HepG2 (cell line): ENCODE measurements at regions not wholly inside any gene's neighbourhood (a gene's known extent, or its start where the extent isn't known, plus 50 kb on each side); places are given as distances from the start of the nearest gene placed in this dataset.

ENCODE experiments used
- ATAC-seq: fragments of 200-7000 bp; cut with Tn5 transposase; 3 replicates; pipeline ENCODE4 v1.9.1; 2020; ENCODE audit warnings: mild to moderate bottlenecking, moderate library complexity
- BruUV-seq: library from RNA; stranded (reverse); fragments of 400-500 nt; replicated peaks from 2 replicates; lab custom pipeline; 2021; lab: Mats Ljungman, UMichigan
- CTCF ChIA-PET: fragments of 300-600 bp; formaldehyde crosslinking; extraction: SDS; loops from one replicate; lab custom pipeline; 2021; ENCODE audit warnings: low total read pairs, inconsistent platforms, low intra/inter-chr PET ratio; lab: Yijun Ruan, JAX
- POLR2A ChIA-PET: fragments of 350-600 bp; sonication (Branson Sonifier 250); formaldehyde crosslinking; loops from one replicate; lab custom pipeline; 2020; ENCODE audit warnings: antibody characterized with exemption, inconsistent platforms; lab: Yijun Ruan, JAX
- DNase-seq: peaks from one replicate; pipeline ENCODE4 v3.0.0-alpha.2; 2015; ENCODE audit warnings: low spot score
- FAIRE-seq: peaks from 3 replicates; lab custom pipeline; 2011; peaks lifted over from hg19 to GRCh38; lab: Jason Lieb, UNC
- H2AFZ ChIP-seq: one replicate; pipeline ENCODE4 v1.6.1; 2011; ENCODE audit warnings: low read length, inconsistent platforms
- H3K27ac ChIP-seq: fragments of 300-600 bp; 3 replicates; pipeline ENCODE4 v1.8.0; 2011; ENCODE audit warnings: mixed run types, mild to moderate bottlenecking, mixed read lengths, low read length, inconsistent platforms; ENCODE audit not compliant: insufficient read depth; ENCODE audit errors: extremely low read length
- H3K27me3 ChIP-seq, 2 experiments: fragments of 200-600 bp in 1 of 2; 2 replicates in 1 of 2; 3 replicates in 1 of 2; pipeline versions ENCODE4 v1.6.0 to v1.8.0; 2011; ENCODE audit warnings: low read length in 2 of 2, mild to moderate bottlenecking in 2 of 2, moderate library complexity in 2 of 2, inconsistent platforms in 1 of 2; ENCODE audit not compliant: insufficient read depth in 2 of 2, control insufficient read depth in 1 of 2
- H3K36me3 ChIP-seq, 2 experiments: fragments of 200-600 bp in 1 of 2; replicated peaks in 1 of 2; 2 replicates in 1 of 2; 3 replicates in 1 of 2; pipeline versions ENCODE4 v1.5.1 to v1.8.0; 2011; ENCODE audit warnings: low read length in 2 of 2, inconsistent platforms in 1 of 2; ENCODE audit not compliant: insufficient read depth in 2 of 2, control insufficient read depth in 1 of 2
- H3K4me1 ChIP-seq: 2 replicates; pipeline ENCODE4 v1.5.1; 2012; ENCODE audit warnings: low read length, inconsistent platforms; ENCODE audit not compliant: insufficient read depth
- H3K4me2 ChIP-seq: 2 replicates; pipeline ENCODE4 v1.6.0; 2011; ENCODE audit warnings: low read depth, low read length, inconsistent platforms
- H3K4me3 ChIP-seq, 3 experiments: fragments of 200-600 bp in 1 of 3; sonication (generic), shearing (Covaris generic) in 1 of 3; replicated peaks in 1 of 3; 2 replicates each; pipeline ENCODE4 v1.5.1; 2011 to 2016; ENCODE audit warnings: low read length in 3 of 3, inconsistent platforms in 2 of 3, low read depth in 2 of 3, mild to moderate bottlenecking in 2 of 3, control low read depth in 1 of 3, mixed read lengths in 1 of 3; ENCODE audit not compliant: insufficient read depth in 1 of 3
- H3K79me2 ChIP-seq: one replicate; pipeline ENCODE4 v1.6.1; 2011; ENCODE audit warnings: low read length, inconsistent platforms; ENCODE audit not compliant: insufficient read depth
- H3K9ac ChIP-seq: 2 replicates; pipeline ENCODE4 v1.6.0; 2011; ENCODE audit warnings: mild to moderate bottlenecking, low read depth, low read length, inconsistent platforms; ENCODE audit not compliant: insufficient read depth
- H3K9me3 ChIP-seq: 2 replicates; pipeline ENCODE4 v1.5.1; 2012; ENCODE audit warnings: mild to moderate bottlenecking, low read length
- H4K20me1 ChIP-seq: 2 replicates; pipeline ENCODE4 v1.6.0; 2011; ENCODE audit warnings: inconsistent platforms, mild to moderate bottlenecking, low read length, moderate library complexity; ENCODE audit not compliant: insufficient read depth
- ATF1 ChIP-seq: IDR thresholded peaks from 2 replicates; pipeline ENCODE4 v1.6.1; 2016; ENCODE audit warnings: mild to moderate bottlenecking, control low read depth
- BRF2 ChIP-seq: sonication (generic); formaldehyde crosslinking; IDR thresholded peaks from 2 replicates; pipeline ENCODE4 v1.8.1; 2022; ENCODE audit warnings: mild to moderate bottlenecking, missing genetic modification reagents
- DMTF1 ChIP-seq: sonication (generic); formaldehyde crosslinking; IDR thresholded peaks from 2 replicates; pipeline ENCODE4 v1.4.0; 2020; ENCODE audit warnings: mild to moderate bottlenecking, missing genetic modification reagents
- HES4 ChIP-seq: sonication (generic); formaldehyde crosslinking; IDR thresholded peaks from 2 replicates; pipeline ENCODE4 v1.9.0; 2021; ENCODE audit warnings: mild to moderate bottlenecking, missing genetic modification reagents, borderline replicate concordance
- MBD4 ChIP-seq: IDR thresholded peaks from 2 replicates; pipeline ENCODE4 v1.6.1; 2012; ENCODE audit warnings: low read length, inconsistent platforms, borderline replicate concordance
- MIER2 ChIP-seq: IDR thresholded peaks from 2 replicates; pipeline ENCODE4 v1.6.1; 2016; ENCODE audit warnings: missing biosample characterization, missing genetic modification reagents
- NR0B2 ChIP-seq: sonication (generic); formaldehyde crosslinking; IDR thresholded peaks from 2 replicates; pipeline ENCODE4 v1.4.0; 2020; ENCODE audit warnings: mild to moderate bottlenecking, missing genetic modification reagents
- RAD51 ChIP-seq: fragments of 450-650 bp; IDR thresholded peaks from 2 replicates; pipeline ENCODE4 v1.6.1; 2016; ENCODE audit warnings: borderline replicate concordance
- TRAFD1 ChIP-seq: sonication (generic); formaldehyde crosslinking; IDR thresholded peaks from 2 replicates; pipeline ENCODE4 v1.5.1; 2020; ENCODE audit warnings: missing genetic modification reagents, mild to moderate bottlenecking, borderline replicate concordance
- ZNF17 ChIP-seq: sonication (generic); formaldehyde crosslinking; IDR thresholded peaks from 2 replicates; pipeline ENCODE4 v1.5.0; 2020; ENCODE audit warnings: mild to moderate bottlenecking, missing genetic modification reagents
- ZNF747 ChIP-seq: sonication (generic); formaldehyde crosslinking; IDR thresholded peaks from 2 replicates; pipeline ENCODE4 v1.8.1; 2023; ENCODE audit warnings: missing genetic modification reagents, mild to moderate bottlenecking, borderline replicate concordance
- ZNF850 ChIP-seq: sonication (generic); formaldehyde crosslinking; conservative IDR thresholded peaks from 2 replicates; pipeline ENCODE4 v1.9.0; 2021; ENCODE audit warnings: mild to moderate bottlenecking, missing genetic modification reagents
- WGBS: methylation state at CpG from one replicate; pipeline ENCODE4 v1.1.6; 2017; ENCODE audit warnings: low lambda C conversion rate; 5-methylcytosine and 5-hydroxymethylcytosine counted together
- in situ Hi-C: cut with HindIII; loops from 2 replicates; pipeline ENCODE4 v1.10.0; 2017; ENCODE audit warnings: low pct_unique_long_range_greater_than_20kb; ENCODE audit not compliant: extremely low pct_ligation_motif_present
- intact Hi-C: fragments of 100-400 bp; cut with micrococcal nuclease; formaldehyde crosslinking; loops from one replicate; pipeline ENCODE4 v1.10.0; 2022; ENCODE audit not compliant: unreplicated experiment

GRCh38 chr5:152293189-152293588 is 111.9 kb downstream of the NMUR2 start:
- Histone ChIP-seq H4K20me1 (no peaks in the 10 kb centered on the region), H3K27ac (no peak overlapping the region), H3K4me2 (no peak overlapping the region)
- intact Hi-C loops: no loop called here
- FAIRE-seq: no peak
- 0% methylated on average over 2 of the region's 2 CpGs for WGBS
- peak; percentile 63 for TF ChIP-seq RAD51
- TF ChIP-seq TRAFD1 (CRISPR knock-in tag): no peak
- TF ChIP-seq, all 625 proteins: peak for 1
- ChIA-PET POLR2A (no interaction called here), CTCF (no interaction called here)
- Histone ChIP-seq H3K36me3 (no peaks in the 10 kb centered on the region), H3K9me3 (no peaks in the 10 kb centered on the region), H2AFZ (no peak overlapping the region), H3K9ac (no peak overlapping the region), H3K4me3 (no peak overlapping the region), H3K27me3 (no peaks in the 10 kb centered on the region), H3K79me2 (no peaks in the 10 kb centered on the region), H3K4me1 (no peaks in the 10 kb centered on the region)
- BruUV-seq: no TSS peak
- ATAC-seq (no peak), DNase-seq (no peak)
- in situ Hi-C loops: no loop called here

- Histone ChIP-seq H3K27me3 (no peaks in the 10 kb centered on the region), H3K4me2 (no peak overlapping the region), H4K20me1 (no peaks in the 10 kb centered on the region), H3K79me2 (no peaks in the 10 kb centered on the region), H3K36me3 (no peaks in the 10 kb centered on the region), H3K4me3 (no peak overlapping the region), H3K27ac (no peak overlapping the region), H3K9ac (no peak overlapping the region), H2AFZ (no peak overlapping the region), H3K4me1 (no peaks in the 10 kb centered on the region), H3K9me3 (no peaks in the 10 kb centered on the region)
- TF ChIP-seq ZNF850 (CRISPR knock-in tag) (no peak), NR0B2 (CRISPR knock-in tag) (no peak), MBD4 (no peak), MIER2 (no peak), ZNF17 (no peak), DMTF1 (CRISPR knock-in tag) (no peak), ATF1 (CRISPR knock-in tag) (no peak), HES4 (CRISPR knock-in tag) (no peak), ZNF747 (CRISPR knock-in tag) (no peak), BRF2 (no peak)
- CTCF ChIA-PET: no interaction called here
- ATAC-seq: no peak
- no peak for DNase-seq
- POLR2A ChIA-PET: no interaction called here
- 2% methylated on average over 5 of the region's 5 CpGs for WGBS
- intact Hi-C loops: no loop called here
- no peak for FAIRE-seq
- in situ Hi-C loops: no loop called here
- BruUV-seq: no TSS peak
Measured at GRCh38 chr5:152290181-152290580, 114.9 kb downstream of the NMUR2 start.
